ENCODE measurements at regions not wholly inside any gene's neighbourhood (a gene's known extent, or its start where the extent isn't known, plus 50 kb on each side); places are given as distances from the start of the nearest gene placed in this dataset.
"Not testable (repeated sequence)": the region's sequence is repeated elsewhere in the genome, so short reads cannot be mapped to it uniquely, and the experiment has no call there.

GRCh38 chr6:14502551-14502950 lies 385.0 kb downstream of the CD83 start:
- DNase-seq = peak; percentile 34

DNA sequence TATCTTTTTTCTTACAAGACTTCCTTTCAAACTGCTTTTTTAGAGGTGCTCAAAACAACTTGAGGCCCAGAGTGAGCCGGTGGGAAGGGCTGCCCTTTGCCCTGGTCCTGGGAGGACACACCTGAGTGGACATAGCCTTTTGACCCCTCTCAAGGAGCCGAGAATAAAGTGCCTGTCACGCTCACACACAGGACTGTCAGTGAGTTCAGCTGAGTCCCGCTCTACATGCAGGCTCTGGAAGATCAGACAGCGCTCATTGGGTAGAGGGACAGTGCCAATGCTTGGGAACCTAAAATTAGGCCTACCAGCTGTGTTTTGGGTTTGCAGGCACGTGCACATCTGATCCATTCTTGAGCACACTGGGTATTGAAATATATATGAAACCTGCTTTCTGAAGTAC lies 387.8 kb downstream of the CD83 start:
- no peak for DNase-seq

- no peak for DNase-seq
Observed at GRCh38 chr6:14506656-14507246, 389.2 kb downstream of the CD83 start.

- DNase-seq = no peak
Observed at GRCh38 chr6:14509120-14509519, 391.5 kb downstream of the CD83 start.

GRCh38 chr6:14510038-14510437 lies 392.5 kb downstream of the CD83 start:
- no peak for DNase-seq

- no peak for DNase-seq
Observed at GRCh38 chr6:14511061-14511586, 393.6 kb downstream of the CD83 start.

DNA sequence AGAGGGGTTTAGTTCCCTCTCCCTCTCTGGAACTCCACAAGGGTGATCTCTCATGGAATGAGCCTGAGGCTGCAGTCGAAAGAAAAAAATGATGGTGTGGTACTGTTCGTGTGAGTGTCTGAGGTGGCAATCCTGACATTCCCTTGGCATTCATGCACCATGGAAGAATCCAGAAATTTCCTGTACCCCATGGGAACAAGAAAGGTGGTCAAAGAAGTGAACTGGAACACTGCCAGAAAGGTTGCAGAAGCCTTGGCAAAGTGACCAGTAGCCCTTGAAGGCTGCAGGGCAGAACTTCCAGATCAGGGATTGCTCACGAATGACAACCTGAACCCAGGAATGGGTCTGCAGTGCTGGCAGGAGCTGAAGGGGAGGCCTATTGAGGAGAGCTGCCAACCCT lies 394.7 kb downstream of the CD83 start:
- no peak for DNase-seq

DNA sequence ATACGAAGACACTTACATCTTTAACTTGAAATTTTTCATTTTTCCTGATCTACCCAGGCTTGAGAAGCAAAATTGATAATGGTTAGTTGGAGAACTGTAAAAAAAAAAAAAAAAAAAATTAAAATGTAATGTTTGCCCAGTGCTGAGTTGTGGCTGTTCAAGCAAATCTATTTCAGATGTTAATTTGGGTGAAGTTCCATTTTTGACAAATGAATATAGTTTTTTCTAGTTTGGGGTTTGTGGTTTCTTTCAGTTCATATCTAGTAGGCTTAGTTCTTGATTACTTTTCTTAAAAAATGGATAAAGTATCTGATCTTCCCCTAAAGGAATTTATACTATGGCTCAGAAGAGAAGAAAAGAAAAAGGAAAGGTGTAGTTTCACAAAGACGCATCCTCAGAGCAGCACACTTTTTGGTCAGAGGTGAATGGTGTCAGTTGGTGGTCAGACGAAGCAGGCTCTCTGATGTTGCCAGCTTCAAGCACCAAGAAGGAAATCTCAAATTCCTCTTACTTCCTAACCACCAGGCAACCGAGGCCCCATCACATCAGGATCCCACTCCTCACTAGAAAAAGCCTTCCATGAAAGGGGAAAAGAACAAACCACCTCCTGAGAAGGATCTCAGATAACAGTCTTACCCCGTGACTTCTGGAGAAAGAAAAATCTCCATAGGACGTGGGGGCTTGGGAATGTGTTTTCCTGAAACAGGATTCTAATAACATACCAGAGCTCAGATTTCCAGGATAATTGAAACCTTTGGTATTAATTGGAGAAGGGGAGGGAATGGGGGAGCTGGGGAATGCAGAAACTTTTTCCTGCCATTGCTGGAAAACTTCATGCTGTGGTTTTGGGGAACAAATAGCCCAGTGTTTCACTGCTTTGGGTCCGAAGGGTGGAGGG lies 396.2 kb downstream of the CD83 start:
- no peak for DNase-seq

GRCh38 chr6:14516956-14517355 lies 399.4 kb downstream of the CD83 start:
- DNase-seq = no peak

DNA sequence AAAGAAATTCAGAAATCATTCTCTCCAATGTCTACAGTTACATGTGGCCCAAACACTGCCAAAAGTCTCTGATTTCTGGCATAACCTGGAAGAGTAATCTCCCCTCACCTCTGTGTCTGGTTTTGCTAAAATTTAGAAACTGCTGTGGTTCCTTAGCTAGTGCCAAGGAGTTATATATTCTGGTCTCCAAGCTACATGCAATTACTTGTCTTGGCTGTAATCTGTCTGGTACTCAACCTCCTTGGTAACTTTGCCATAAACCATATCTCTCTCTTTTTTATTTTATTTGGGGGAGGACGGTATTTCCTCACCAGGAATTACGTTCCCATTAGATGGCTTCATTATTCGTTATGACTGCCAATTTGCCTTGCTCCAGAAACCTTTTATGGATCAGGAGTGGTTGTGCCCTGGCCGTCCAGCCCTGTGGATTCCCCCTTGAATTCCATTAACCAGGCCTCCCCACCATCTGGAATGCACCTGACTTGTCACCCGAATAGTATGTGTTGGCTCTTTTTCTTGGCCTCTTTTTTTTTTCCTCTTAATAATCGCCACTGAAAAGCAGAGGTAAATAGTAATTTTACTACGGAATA lies 400.0 kb downstream of the CD83 start:
- no peak for DNase-seq

- no peak for DNase-seq
Observed at GRCh38 chr6:14518515-14519217, 401.1 kb downstream of the CD83 start.

- DNase-seq = peak; percentile 15
Observed at GRCh38 chr6:14520029-14520428, 402.5 kb downstream of the CD83 start.

GRCh38 chr6:14520536-14520935 lies 403.0 kb downstream of the CD83 start:
- DNase-seq = no peak

DNA sequence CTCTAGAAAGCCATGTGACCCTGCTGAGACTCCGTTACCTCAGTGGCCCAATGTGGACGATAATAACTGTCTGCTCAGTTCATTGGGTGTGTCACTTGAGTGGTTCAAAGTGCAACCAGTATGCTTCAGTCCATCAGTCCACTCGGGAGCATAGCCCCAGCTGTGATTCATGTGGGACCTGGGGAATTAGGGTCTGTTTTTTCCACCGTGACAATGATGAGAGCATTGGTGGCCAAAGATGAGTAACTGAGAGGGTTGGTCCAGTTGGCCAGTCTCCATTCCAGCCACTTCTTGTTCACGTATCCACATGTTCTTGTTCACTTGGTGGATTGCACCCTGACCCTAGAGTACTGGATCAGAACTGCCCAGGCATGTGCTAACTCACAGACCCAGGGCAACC lies 403.6 kb downstream of the CD83 start:
- DNase-seq = no peak

DNA sequence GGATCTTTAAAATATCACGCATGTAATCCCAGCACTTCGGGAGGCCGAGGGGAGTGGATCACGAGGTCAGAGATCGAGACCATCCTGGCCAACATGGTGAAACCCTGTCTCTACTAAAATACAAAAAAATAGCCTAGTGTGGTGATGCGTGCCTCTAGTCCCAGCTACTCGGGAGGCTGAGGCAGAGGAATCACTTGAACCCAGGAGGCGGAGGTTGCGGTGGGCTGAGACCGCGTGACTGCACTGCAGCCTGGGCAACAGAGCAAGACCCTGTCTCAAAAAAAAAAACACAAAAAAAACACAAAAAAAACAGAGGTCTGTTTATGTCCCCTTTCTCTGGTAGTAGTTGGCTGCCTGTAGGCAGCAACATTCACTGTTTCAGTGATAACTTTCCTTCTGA lies 404.3 kb downstream of the CD83 start:
- not testable (repeated sequence) for DNase-seq

- DNase-seq = peak; percentile 22
Observed at GRCh38 chr6:14524319-14524718, 406.7 kb downstream of the CD83 start.

GRCh38 chr6:14530385-14530784 lies 412.8 kb downstream of the CD83 start:
- DNase-seq = no peak

DNA sequence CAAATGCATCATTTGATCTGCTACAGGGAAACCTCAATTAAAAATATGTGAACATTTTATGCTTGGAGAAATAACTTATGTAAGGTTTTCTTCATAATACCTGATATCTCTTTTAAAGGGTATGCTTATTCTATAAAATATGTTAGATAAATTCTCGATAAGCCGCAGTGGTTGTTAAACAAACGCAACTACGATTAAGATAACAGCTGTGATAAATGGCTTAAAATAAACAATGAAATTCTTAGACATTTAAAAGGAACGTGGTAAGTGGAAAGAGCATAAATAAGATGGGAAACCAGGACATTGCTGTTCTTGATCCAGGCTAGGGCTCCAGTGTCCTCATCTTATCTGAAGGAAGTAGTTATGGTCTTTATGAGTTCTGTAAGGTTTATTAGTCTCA lies 415.9 kb downstream of the CD83 start:
- DNase-seq = peak; percentile 24

- DNase-seq = no peak
Observed at GRCh38 chr6:14537030-14537429, 419.5 kb downstream of the CD83 start.

DNA sequence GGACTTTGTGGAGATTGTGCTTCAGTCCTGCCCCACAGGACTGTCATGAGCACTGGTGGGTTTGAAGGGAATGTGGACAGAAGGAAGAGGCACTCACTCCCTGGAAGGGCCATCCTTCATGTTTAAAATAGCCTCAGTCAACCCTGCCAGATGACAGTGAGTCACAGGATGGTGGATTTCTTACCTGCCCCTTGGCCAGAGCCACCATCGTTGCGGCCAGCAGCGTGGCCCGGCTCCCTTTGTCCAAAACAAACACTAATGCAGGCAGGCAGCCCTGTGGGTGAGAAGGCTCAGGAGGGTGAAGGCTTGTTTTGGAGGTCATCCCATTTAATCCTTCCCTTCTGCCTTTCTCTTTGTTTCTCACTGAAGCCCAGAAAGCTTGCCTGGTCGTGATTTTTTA lies 422.7 kb downstream of the CD83 start:
- no peak for DNase-seq

- no peak for DNase-seq
Observed at GRCh38 chr6:14540810-14541540, 423.4 kb downstream of the CD83 start.

- DNase-seq = peak; percentile 68
Observed at GRCh38 chr6:14542670-14543366, 425.2 kb downstream of the CD83 start.

Data from EL (cell line).